SKM-1 treated with dmso at 0.1 percent for 144 hours (cell line): ENCODE measurements at regions not wholly inside any gene's neighbourhood (a gene's known extent, or its start where the extent isn't known, plus 50 kb on each side); places are given as distances from the start of the nearest gene placed in this dataset.

Source experiments
- DNase-seq: peaks from one replicate; lab custom pipeline; 2025; ENCODE audit not compliant: unreplicated experiment; lab: John Stamatoyannopoulos, UW

- DNase-seq = no peak
Observed at GRCh38 chr2:156695020-156695419, 258.8 kb downstream of the GPD2 start.

GRCh38 chr2:156695595-156695994 is 259.4 kb downstream of the GPD2 start:
- no peak for DNase-seq

DNA sequence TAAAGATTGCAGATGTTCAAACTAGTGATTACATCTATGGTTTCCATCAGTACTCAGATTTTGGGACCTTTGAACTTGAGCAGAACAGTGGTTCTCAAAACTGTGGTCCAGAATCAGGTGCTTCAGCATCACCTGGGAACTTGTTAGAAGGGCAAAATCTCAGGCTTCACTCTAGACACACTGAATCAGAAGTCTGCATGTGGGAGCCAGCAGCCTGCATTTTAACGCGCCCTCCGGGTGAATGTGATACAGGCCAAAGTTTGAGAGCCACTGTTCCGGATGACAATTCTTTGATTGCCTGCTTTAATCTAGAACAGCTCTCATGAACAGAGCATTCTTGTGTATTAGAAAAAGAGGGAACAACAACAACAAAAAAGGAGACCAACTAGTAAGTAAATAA is 261.7 kb downstream of the GPD2 start:
- DNase-seq = no peak

DNA sequence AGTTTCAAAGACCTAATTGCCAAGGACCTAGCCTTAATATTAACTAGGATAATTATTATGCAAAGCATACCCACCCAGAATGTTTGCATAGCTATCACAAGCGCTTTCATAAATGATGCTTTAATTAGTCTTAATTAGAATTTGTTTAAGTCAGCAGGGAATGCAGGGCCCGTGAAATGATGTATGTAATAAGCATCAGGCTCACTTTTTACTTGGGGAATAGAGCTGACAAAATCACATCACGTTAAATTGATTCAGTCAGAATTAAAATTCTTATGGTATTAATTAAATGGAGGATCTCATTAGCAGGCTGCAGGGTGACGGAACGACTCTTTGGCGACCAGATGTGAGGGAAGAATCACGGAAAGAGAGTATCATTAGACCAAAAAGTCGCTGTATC is 264.5 kb downstream of the GPD2 start:
- DNase-seq = no peak

DNA sequence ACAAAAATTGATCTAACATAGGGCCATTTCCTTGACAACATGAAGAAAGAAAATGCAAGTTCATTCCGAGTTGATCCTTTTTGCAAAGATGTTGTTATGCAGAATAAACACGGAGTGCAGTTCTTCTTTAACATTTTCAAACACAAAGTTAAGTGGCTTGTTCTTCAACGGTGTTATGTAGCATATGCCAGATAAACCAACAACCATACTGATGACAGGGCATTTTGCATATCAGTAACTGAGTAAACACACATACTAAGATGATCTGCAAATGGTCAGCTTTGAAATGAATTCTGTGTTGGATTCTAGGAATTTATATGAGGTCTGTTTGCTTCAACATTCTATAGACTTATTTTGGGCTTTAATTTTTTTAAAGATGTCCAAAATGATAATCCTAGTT is 266.4 kb downstream of the GPD2 start:
- no peak for DNase-seq

DNA sequence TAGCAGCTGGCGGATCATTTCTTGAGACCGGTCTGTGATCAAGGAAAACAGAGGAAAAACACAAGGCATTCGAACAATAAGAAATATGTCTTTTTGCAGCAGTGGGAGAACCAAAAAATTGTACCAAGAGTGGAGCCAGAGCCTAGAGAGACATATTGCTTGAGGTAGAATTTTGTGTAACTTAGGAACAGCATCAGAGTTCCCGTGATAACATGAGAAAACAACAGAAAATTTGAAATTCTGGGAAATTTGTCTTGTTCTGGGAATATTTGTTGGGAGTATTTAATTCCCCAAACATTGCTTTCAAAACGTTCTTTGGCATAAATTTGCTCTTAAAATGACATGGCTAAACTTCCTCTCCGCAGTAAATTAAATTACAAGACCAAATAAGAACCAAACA is 267.5 kb downstream of the GPD2 start:
- no peak for DNase-seq

DNA sequence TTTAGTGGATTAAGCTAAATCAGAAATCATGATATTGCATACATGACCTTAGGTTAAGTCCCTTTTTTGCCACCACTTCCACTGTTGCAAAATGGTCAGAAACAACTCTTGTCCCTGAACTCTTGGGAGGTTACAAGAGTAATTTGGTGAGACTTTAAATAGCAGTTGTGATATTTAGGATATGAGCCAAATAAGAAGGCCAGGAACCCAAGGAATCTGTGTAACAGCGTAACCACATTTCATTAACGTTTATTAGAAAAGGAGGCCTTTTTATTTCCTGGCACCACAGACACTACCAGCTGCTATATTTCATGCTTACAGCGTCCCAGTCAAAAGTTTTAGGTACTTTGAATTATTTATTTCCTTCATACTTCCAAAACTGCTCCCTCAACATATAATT is 268.0 kb downstream of the GPD2 start:
- no peak for DNase-seq

DNA sequence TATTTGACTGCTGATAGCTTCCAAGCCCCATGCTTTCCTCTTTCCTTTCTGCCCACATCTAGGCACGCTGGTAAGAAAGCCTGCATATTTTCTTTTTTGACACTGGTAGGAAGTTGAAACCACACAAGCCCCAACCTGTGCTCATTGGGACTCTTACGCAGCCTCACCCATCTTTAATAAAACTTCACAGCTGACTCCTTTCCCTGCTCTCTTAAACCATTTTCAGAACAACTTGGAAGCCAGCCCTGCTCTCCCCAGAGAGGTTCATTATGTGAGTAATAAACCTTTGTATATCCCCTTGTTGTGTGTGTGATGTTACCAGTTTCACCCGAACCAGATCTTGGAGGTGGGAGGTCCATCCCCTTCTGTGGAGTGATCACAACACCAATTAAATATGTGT is 268.4 kb downstream of the GPD2 start:
- DNase-seq = no peak

DNA sequence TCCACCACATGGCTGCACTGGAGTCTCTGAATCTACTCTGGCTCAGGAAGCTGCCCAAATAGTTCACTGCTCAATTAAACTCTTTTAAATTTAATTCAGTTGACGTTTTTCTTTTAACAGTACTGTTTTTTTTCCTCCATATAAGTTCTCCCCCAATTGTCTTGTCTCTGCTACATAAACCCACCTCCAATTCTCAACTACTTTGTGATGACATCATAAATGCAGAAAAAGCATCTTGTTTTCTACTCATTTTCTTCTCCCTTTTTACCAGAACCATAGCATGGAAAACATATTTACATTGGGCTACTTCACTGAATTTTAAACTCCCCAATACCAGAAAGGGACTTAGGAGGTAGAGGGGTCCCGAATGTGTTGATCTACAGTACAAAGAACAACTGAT is 270.4 kb downstream of the GPD2 start:
- DNase-seq = no peak

DNA sequence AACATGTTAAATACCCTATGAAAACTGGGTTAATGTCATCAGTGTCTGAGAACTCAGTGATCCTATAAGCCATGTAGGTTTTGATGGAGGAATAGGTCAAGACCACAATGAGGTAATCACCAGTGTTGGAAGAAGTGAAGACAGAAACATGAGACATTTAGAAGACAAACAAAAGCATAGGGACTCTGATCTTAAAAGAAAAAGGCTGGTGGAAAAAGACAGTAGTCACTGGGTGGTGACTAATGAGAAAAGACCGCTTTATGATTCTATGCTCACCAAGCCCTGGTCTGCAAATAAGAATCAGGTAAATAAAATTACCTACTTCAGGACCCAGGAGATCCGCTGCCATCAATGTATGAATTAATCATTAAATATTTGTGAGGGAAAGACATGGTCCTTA is 271.9 kb downstream of the GPD2 start:
- DNase-seq = no peak

GRCh38 chr2:156709091-156709490 is 272.9 kb downstream of the GPD2 start:
- no peak for DNase-seq

DNA sequence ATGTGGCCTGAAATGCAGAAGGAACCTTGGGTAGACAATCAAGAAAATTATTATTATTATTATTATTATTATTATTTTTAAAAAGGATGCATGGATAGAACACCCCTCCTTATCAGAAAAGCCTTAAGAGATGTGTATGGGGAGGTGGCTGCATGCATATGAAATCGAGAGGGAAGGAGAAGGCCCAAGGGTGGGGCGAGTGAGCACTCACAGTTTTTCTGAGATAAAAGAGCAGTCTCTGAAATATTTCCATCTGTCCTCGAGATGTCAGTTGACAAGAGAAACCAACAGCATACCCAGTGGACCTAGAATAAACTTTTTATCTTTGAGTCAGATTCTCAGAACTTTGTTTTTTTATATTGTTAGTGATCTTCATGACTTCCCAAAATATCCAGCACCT is 282.9 kb downstream of the GPD2 start:
- no peak for DNase-seq

GRCh38 chr2:156727867-156728266 is 291.7 kb downstream of the GPD2 start:
- no peak for DNase-seq

- no peak for DNase-seq
Observed at GRCh38 chr2:156728328-156728727, 292.1 kb downstream of the GPD2 start.

GRCh38 chr2:156731506-156731905 is 295.3 kb downstream of the GPD2 start:
- DNase-seq = no peak

DNA sequence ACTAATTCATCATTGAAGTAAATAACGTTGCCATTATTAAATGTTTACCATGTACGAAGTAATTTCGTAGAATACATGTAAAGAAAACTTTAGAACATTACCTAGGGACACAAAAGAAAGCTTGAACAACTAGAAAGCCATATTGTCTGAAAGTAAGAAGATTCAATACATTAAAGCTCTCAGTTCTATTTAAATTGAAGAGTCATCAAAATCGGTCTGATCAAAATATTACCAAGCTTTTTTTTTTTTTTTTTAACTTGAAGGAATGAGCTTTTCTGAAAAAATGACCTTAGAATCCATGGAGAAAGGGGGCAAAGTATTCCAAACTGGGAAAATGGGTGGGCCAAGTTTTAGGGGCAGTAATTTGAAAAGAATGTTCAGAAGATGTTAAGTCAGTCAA is 300.8 kb downstream of the GPD2 start:
- no peak for DNase-seq

DNA sequence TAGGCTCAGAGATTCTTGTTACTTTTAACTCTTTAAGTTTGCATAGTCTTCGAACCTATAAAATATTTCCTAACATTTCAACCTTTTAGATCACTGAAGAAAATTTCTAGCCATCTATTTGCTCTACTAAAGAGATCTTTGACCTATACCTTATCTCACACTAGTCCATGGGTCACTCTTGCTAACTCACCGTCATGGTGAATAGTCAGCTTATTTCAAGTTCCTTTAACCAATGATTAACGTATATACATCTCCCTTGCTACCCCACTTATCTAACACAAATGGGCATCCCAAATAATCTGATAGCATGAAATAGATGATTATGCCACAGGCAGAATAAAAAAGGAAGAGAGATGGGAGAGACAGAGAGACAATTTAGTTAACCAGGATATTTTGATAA is 303.1 kb downstream of the GPD2 start:
- DNase-seq = no peak

DNA sequence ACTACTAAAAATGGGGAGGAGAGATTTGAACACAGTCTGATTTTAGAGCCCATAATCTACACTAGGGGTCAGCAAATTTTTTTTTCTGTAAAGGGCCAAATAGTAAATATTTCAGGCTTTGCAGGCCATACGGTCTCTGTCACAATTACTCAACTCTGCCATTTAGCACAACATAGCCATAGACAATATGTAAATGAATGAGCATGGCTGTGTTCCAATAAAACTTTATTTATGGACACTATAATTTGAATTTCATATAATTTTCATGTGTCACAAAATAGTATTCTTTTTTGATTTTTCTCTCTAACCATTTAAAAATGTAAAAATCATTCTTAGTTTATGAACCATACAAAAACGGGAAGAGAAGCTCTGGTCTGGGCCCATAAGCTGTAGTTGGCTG is 309.4 kb downstream of the GPD2 start:
- no peak for DNase-seq

GRCh38 chr2:156748221-156748620 is 312.0 kb downstream of the GPD2 start:
- no peak for DNase-seq

DNA sequence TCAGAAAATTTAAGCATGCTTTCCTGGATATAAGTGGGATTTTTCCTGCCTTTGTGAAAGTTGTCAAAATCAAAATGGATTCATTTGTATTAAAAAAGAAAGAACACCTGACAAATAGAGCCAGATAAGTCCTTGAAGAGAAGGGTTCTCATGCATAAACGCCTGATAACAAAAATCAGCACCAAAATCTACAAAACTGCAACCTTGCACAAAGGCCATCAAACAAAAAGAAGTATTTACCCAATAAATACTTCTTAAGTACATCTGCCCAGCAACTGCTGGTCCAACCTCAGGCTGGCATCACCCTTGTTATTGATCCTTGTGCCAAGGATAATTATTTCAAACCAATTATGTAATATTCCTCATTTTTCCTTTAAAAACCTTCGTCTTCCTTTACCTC is 315.9 kb downstream of the GPD2 start:
- no peak for DNase-seq

GRCh38 chr2:156753766-156754165 is 317.6 kb downstream of the GPD2 start:
- no peak for DNase-seq

DNA sequence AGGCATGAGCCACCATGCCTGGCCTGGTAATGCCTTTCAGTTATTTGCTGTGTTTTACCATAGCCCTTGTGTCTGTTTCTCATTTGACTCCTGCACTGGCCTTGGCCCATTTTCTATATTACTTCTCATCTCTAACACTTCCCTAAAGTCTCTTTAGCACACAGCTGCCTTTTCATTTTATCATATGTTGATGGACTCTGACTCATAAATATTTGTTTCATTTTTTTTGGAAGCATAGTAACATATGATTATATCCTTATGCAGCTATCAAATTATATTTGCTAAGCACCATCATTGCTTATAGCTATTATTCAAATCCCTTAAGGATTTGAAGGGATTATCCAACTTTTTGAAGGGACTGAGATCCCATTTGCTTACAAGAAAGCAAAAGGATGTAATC is 320.3 kb downstream of the GPD2 start:
- DNase-seq = no peak

DNA sequence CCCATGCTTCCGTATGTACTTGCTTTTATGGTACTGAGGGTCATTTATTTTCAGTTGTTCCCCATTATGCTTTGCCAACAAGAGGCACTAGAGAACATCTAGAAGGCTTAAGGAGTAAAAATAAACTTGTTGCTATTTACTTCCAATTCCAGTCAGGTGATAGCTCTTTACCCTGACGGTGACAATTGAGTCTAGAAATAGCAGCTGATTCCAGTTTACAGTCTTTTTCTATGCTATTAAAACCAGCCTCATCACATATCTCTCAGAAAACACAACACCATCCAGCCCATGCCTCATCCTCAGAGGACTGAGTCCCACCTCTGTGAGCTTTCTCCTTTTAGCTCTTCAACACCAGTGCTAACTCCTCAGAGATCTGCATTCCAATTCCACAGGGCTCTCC is 327.0 kb downstream of the GPD2 start:
- no peak for DNase-seq

DNA sequence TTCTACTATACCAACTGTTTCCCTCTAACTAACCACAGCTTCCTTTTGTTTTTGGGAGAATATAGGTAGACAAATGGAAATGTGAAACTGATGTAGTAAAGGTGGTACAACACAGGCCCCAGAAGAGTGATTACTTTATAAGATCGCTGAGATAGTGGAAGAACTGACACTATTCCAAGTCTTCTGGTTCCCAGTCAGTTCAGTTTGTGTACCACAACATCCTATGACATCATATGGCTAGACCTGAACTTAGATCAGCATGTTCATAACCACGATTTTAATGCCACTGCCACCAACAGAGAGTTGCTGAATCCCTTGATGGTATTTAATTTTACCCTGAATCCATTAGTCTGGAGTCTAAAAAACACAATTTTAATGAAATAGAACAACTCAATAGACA is 328.9 kb downstream of the GPD2 start:
- DNase-seq = no peak
